ENCODE measurements at regions not wholly inside any gene's neighbourhood (a gene's known extent, or its start where the extent isn't known, plus 50 kb on each side); places are given as distances from the start of the nearest gene placed in this dataset.

GRCh38 chr6:119517428-119517827 is 167.9 kb upstream of the MAN1A1 start:
- TF ChIP-seq KLF13 (CRISPR knock-in tag; IDR thresholded peaks at IDR 0.05), result no peak
- no peak for TF ChIP-seq SIN3A (IDR thresholded peaks at IDR 0.05; ENCODE audit: borderline replicate concordance, low read depth, low read length)
- no peak for TF ChIP-seq TCF7L2 (IDR thresholded peaks at IDR 0.05; ENCODE audit: low read depth, low read length)
- TF ChIP-seq CTCF (CRISPR knock-in tag; IDR thresholded peaks at IDR 0.05), result no peak
